Left forelimb (tissue), 1 donor: ENCODE measurements at regions not wholly inside any gene's neighbourhood (a gene's known extent, or its start where the extent isn't known, plus 50 kb on each side); places are given as distances from the start of the nearest gene placed in this dataset.
"Not testable (repeated sequence)": the region's sequence is repeated elsewhere in the genome, so short reads cannot be mapped to it uniquely, and the experiment has no call there.

Experiments
- DNase-seq: peaks from one replicate; pipeline ENCODE4 v3.0.0-alpha.2; 2018; ENCODE audit warnings: low spot score

- DNase-seq: no peak
Observed at GRCh38 chr12:29957835-29958234, 174.1 kb upstream of the TMTC1 start.

- DNase-seq: no peak
Observed at GRCh38 chr12:29945904-29946303, 162.2 kb upstream of the TMTC1 start.

DNA sequence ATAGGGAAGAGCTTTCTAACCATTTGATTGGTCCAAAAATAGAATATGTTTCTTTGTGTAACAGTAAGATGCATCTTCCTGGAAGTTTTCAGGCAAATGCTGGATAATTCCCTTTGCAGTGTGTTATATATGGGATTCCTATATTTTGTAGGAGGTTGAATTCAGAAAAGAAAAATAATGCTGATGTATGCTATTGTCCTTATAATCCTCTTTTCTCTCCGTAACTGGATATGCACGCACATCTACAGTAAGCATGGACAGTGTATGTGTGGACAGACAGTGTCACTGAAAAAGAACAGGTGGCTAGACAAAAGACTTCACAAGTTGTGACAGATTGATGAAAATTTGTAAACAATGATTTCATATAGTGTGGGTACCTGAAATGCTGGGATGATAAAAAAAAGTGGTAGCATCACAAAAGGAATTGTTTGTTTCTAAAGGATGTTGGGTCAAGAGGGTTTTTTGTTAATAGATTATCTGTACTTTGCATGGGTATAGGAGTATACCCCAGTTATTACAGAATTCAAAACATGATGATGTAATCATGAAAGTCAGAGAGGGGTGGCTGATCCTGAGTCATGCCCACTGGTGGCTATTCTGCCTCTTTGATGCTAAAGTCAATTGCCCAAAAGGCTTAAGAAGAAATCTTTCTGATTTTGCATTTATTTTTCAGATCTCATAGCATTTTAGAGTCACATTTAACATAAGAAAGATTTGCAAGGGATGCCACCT lies 160.7 kb upstream of the TMTC1 start:
- no peak for DNase-seq

DNA sequence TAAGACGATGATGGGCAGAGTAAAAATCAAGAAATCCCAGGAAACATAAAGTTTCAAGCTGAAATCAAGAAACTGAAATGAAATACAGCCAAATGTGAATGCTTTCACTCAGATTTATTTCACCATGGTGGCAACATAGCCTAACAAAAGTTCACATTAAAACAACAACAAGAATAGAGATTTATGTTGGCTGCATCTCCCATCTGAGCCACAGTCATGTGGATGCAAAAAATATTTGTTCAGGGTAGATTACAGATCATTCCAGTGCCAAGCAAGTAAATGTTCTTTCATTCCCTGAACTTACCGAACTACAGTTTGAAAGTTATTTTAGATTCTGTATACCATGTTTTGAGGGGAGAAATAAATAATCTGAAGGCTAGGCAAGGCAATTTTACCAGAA lies 159.9 kb upstream of the TMTC1 start:
- DNase-seq: no peak

DNA sequence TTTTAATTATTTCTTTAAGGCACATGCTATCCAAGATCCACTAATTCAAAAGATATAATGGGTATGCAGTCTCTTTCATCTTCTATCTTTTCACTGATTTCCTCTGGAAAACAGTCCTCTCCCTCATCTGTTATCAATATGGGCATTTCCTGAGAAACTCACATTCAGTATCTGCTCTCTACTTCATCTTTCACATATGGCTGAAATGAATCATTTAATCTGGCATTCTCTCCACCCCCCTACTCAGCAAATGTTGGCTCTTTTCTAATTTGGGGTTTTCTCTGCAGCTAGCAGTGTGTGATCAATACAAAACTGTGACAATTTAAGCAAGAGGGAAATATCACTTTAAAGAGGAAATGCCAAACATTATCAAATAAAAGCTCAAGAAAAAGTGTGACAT lies 157.1 kb upstream of the TMTC1 start:
- DNase-seq: no peak

GRCh38 chr12:29930503-29930902 lies 146.8 kb upstream of the TMTC1 start:
- DNase-seq: no peak

DNA sequence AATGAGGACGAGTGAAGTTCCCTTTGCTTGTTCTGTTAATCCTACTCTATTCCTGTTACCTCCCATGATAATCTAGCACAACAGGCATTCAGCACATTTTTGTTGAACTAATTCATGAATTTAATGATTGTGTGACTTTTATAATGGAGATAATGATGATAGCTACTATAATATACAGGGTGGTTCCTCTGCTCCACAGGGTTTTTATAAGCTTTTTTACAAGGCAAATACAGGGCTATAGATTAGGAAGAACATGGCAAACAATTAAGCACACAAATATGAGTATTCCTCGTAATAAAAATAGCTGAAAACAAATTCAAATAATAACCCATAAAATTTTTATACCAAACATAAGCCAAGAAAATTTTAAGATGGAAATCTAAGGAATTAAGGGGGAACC lies 145.6 kb upstream of the TMTC1 start:
- DNase-seq: no peak

DNA sequence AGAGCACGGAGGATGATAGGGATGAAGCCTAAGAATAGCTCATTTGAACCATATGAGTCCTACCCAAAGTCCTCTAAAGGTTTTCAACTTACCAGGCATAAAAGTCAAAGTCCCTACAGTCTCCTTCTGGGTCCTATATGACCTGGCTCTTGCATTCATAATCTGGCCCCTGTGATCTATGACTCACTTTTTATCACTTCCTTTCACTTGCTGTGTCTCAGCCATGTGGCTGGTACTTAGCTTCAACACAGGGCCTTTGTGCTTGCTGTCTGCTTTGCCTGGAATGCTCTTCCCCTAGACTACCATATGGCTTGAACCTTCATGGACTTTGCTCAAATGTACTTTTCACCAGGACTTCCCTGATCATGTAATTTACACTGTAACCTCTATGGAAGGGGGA lies 137.6 kb upstream of the TMTC1 start:
- no peak for DNase-seq

GRCh38 chr12:29908157-29908556 lies 124.4 kb upstream of the TMTC1 start:
- no peak for DNase-seq

DNA sequence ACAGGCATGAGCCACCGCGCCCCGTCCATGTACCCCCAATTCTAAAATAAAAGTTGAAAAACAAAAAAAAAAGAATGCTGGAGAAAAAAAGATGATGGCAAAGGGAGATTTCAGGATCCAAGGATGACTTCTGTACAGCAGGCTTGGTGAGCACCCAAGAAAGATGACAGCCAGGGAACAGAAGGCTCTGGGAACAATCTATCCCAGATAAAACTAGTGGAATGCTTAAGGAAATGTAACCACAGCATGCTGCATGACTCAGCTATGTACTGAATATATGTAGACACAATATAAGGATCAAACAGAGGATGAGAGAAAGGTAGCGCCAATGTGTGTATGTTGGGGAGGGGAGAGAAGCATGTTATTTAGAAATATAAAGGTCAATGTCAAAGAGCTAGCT lies 123.7 kb upstream of the TMTC1 start:
- DNase-seq: no peak

- no peak for DNase-seq
Observed at GRCh38 chr12:29902043-29902442, 118.3 kb upstream of the TMTC1 start.

DNA sequence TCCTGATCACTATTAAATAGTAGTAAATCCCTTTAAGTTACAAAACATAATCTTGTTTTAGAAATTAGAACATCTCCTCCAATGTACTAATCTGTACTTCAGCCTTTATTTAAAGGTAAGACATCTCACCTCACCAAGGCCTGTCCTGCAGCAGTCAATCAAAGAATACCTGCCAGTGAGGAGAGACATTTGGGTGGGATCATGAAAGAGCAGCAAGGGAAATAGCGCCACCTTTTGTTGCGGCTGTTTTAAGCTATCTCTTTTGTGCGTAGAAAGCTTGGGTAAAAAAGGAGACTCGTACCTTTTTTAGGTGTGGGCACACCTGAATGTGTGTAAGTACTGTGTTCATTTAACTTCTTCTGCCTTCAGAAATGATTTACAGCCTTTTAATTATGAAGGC lies 117.8 kb upstream of the TMTC1 start:
- no peak for DNase-seq

GRCh38 chr12:29899212-29899931 lies 115.6 kb upstream of the TMTC1 start:
- DNase-seq: no peak

DNA sequence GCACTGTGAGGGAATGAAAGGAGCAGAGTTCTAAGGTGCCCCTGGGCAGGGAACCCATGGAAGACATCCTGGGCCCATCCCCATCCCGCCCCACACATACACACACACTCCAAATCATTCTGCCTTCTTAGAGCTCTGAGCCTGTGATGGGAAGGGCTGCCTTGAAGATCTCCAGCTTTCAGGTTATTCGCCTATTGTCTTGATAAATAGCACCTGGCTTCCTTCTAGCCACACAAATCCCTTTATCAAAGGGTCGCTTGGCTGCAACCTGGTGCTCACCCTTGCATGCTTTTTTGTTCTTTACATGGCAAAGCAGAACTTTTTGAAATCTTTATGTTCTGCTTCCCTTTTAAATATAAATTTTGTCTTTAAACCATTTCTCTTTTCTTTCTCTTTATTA lies 112.2 kb upstream of the TMTC1 start:
- no peak for DNase-seq

DNA sequence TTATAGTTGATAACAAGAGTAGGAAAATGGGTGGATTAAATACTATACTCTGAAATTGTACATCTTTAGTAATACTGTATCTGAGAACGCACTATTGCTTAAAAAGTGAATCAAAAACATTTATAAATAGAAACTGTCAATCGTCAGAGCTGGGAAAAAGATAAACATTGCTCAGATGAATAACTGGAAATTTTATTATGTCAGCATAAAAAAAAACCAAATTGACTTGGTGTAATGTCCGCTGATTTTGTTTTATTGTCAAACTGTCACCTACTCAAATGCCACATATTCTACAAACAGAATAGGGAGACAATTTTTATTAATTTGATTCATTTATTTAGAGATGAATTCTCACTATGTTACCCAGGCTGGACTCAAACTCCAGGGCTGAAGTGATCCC lies 109.3 kb upstream of the TMTC1 start:
- DNase-seq: no peak

DNA sequence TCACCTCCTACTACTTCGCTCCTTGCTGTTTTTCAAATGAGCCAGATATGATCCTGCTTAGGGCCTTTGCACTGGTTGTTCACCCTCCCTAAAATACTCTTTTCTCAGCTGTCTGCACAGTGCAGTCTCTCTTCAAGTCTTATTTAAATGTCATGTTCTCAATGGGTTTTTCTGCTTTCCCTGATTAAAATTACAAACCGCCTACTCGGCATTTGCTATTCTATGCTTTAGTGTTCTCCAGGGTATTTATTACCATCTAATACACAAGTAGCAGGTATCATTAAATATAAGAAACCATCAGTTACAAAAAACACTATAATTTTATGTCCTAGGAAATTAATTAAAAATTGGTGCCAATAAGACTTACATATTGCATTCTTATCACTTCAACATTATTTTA lies 108.0 kb upstream of the TMTC1 start:
- no peak for DNase-seq

- DNase-seq: no peak
Observed at GRCh38 chr12:29889737-29890136, 106.0 kb upstream of the TMTC1 start.

GRCh38 chr12:29888777-29889176 lies 105.0 kb upstream of the TMTC1 start:
- no peak for DNase-seq

DNA sequence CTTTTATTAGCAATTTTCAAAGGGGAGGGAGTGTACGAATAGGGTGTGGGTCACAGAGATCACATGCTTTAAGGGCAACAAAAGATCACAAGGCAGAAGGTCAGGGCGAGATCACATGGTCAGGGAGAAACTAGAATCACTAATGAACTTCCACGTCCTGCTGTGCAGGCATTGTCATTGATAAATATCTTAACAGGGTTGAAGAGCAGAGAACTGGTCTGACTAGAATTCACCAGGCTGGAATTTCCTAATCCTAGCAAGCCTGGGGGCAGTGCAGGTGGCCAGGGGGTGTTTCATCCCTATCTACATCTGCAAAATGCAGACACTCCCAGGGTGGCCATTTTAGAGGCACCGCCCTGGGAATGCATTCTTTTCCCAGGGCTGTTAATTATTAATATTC lies 101.2 kb upstream of the TMTC1 start:
- DNase-seq: not testable (repeated sequence)

- DNase-seq: no peak
Observed at GRCh38 chr12:29883941-29884554, 100.3 kb upstream of the TMTC1 start.

GRCh38 chr12:29883525-29883924 lies 99.8 kb upstream of the TMTC1 start:
- no peak for DNase-seq

GRCh38 chr12:29882846-29883245 lies 99.1 kb upstream of the TMTC1 start:
- DNase-seq: no peak

GRCh38 chr12:29880987-29881386 lies 97.2 kb upstream of the TMTC1 start:
- no peak for DNase-seq
